ENCODE measurements at regions not wholly inside any gene's neighbourhood (a gene's known extent, or its start where the extent isn't known, plus 50 kb on each side); places are given as distances from the start of the nearest gene placed in this dataset.

DNA sequence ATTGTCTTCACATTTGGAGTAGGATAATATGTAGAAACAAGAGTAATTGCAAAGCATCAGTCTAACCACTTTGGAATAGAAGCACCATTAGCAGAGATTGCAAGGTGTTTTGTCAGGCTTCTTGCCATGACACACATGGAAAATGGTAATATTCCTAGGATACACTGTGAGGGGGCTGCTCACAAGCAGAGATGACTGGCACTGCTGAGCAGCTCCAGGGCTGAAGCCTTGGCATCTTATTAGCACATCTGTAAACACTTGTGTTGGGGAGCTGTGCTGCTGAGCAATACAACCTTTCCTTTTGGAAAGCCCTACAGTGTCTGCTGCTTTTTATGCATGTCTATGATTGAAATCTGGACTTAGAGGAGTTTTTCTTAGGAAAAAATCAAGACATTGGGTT is 602.2 kb downstream of the XIRP2 start:
- H3K9me3 ChIP-seq (ENCODE audit: control insufficient read depth in 4 of 4, low read length in 3 of 4) = no peaks in the 10 kb centered on the region
- H3K36me3 ChIP-seq (ENCODE audit: control insufficient read depth in 4 of 4, insufficient read depth in 3 of 4, low read depth in 1 of 4, low read length in 3 of 4) = no peaks in the 10 kb centered on the region
- H3K4me3 ChIP-seq (ENCODE audit: low read depth in 1 of 3, low read length in 3 of 3) = no peak overlapping the region
- no peak for DNase-seq (ENCODE audit: low spot score)
- no peak overlapping the region for H3K9ac ChIP-seq (ENCODE audit: low read depth in 1 of 2, low read length in 2 of 2)
- H3K27ac ChIP-seq (ENCODE audit: low read depth in 1 of 2, low read length in 2 of 2) = no peak overlapping the region
- TF ChIP-seq, protein P1, sequence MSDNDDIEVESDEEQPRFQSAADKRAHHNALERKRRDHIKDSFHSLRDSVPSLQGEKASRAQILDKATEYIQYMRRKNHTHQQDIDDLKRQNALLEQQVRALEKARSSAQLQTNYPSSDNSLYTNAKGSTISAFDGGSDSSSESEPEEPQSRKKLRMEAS (IDR thresholded peaks at IDR 0.05) = no peak
- TF ChIP-seq RXRA (IDR thresholded peaks at IDR 0.05) = no peak
- no peak for TF ChIP-seq TAF1 (conservative IDR thresholded peaks at IDR 0.05)
- TF ChIP-seq FOXA1 (IDR thresholded peaks at IDR 0.05) = no peak
- TF ChIP-seq FOXA2 (IDR thresholded peaks at IDR 0.05) = no peak
- TF ChIP-seq, protein P2, sequence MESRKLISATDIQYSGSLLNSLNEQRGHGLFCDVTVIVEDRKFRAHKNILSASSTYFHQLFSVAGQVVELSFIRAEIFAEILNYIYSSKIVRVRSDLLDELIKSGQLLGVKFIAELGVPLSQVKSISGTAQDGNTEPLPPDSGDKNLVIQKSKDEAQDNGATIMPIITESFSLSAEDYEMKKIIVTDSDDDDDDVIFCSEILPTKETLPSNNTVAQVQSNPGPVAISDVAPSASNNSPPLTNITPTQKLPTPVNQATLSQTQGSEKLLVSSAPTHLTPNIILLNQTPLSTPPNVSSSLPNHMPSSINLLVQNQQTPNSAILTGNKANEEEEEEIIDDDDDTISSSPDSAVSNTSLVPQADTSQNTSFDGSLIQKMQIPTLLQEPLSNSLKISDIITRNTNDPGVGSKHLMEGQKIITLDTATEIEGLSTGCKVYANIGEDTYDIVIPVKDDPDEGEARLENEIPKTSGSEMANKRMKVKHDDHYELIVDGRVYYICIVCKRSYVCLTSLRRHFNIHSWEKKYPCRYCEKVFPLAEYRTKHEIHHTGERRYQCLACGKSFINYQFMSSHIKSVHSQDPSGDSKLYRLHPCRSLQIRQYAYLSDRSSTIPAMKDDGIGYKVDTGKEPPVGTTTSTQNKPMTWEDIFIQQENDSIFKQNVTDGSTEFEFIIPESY (IDR thresholded peaks at IDR 0.05) = no peak
- TF ChIP-seq, protein P3, sequence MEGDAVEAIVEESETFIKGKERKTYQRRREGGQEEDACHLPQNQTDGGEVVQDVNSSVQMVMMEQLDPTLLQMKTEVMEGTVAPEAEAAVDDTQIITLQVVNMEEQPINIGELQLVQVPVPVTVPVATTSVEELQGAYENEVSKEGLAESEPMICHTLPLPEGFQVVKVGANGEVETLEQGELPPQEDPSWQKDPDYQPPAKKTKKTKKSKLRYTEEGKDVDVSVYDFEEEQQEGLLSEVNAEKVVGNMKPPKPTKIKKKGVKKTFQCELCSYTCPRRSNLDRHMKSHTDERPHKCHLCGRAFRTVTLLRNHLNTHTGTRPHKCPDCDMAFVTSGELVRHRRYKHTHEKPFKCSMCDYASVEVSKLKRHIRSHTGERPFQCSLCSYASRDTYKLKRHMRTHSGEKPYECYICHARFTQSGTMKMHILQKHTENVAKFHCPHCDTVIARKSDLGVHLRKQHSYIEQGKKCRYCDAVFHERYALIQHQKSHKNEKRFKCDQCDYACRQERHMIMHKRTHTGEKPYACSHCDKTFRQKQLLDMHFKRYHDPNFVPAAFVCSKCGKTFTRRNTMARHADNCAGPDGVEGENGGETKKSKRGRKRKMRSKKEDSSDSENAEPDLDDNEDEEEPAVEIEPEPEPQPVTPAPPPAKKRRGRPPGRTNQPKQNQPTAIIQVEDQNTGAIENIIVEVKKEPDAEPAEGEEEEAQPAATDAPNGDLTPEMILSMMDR (IDR thresholded peaks at IDR 0.05; ENCODE audit: low read depth, low read length, missing input control) = no peak
- TF ChIP-seq HNF4G (IDR thresholded peaks at IDR 0.05) = no peak
- TF ChIP-seq SP1 (IDR thresholded peaks at IDR 0.05) = no peak
- no peak for TF ChIP-seq RAD21 (IDR thresholded peaks at IDR 0.05)
- no peak for TF ChIP-seq YY1 (IDR thresholded peaks at IDR 0.05)
- no peak for TF ChIP-seq JUND (IDR thresholded peaks at IDR 0.05)
- TF ChIP-seq, protein P4, sequence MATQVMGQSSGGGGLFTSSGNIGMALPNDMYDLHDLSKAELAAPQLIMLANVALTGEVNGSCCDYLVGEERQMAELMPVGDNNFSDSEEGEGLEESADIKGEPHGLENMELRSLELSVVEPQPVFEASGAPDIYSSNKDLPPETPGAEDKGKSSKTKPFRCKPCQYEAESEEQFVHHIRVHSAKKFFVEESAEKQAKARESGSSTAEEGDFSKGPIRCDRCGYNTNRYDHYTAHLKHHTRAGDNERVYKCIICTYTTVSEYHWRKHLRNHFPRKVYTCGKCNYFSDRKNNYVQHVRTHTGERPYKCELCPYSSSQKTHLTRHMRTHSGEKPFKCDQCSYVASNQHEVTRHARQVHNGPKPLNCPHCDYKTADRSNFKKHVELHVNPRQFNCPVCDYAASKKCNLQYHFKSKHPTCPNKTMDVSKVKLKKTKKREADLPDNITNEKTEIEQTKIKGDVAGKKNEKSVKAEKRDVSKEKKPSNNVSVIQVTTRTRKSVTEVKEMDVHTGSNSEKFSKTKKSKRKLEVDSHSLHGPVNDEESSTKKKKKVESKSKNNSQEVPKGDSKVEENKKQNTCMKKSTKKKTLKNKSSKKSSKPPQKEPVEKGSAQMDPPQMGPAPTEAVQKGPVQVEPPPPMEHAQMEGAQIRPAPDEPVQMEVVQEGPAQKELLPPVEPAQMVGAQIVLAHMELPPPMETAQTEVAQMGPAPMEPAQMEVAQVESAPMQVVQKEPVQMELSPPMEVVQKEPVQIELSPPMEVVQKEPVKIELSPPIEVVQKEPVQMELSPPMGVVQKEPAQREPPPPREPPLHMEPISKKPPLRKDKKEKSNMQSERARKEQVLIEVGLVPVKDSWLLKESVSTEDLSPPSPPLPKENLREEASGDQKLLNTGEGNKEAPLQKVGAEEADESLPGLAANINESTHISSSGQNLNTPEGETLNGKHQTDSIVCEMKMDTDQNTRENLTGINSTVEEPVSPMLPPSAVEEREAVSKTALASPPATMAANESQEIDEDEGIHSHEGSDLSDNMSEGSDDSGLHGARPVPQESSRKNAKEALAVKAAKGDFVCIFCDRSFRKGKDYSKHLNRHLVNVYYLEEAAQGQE (IDR thresholded peaks at IDR 0.05) = no peak
- TF ChIP-seq EGR1 (IDR thresholded peaks at IDR 0.05; ENCODE audit: low read depth in 2 of 2) = no peak
- TF ChIP-seq, protein P5, sequence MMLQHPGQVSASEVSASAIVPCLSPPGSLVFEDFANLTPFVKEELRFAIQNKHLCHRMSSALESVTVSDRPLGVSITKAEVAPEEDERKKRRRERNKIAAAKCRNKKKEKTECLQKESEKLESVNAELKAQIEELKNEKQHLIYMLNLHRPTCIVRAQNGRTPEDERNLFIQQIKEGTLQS (IDR thresholded peaks at IDR 0.05) = no peak
- H3K27me3 ChIP-seq (ENCODE audit: control insufficient read depth in 4 of 4, insufficient read depth in 4 of 4, low read length in 3 of 4) = peaks cover 0 to 3% (median 0%) of the 10 kb centered on the region in 4 donors
- no peaks in the 10 kb centered on the region for H3K4me1 ChIP-seq (ENCODE audit: control insufficient read depth in 4 of 4, insufficient read depth in 4 of 4, low read length in 3 of 4)

DNA sequence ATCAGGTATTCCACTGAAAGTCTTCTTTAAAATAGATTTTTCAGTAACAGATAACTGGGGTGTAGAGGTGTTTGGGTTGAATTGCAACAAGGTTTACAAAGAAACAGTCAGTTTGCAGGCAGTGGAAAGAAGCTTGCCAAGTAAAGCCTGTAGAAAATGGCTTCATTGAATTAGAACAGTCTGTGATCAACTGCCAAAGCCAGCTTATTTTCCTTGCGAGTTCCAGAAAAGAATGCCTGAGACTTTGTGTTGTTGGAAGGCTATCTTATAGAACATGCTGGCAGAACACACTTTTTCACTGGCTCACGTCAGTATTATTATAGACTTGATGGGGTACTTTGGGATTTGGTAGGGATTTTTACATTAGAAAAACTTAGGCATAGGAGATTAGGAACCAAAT is 601.0 kb downstream of the XIRP2 start:
- H3K36me3 ChIP-seq (ENCODE audit: control insufficient read depth in 4 of 4, insufficient read depth in 3 of 4, low read depth in 1 of 4, low read length in 3 of 4) = no peaks in the 10 kb centered on the region
- H3K9ac ChIP-seq (ENCODE audit: low read depth in 1 of 2, low read length in 2 of 2) = no peak overlapping the region
- no peak for DNase-seq (ENCODE audit: low spot score)
- H3K4me3 ChIP-seq (ENCODE audit: low read depth in 1 of 3, low read length in 3 of 3) = no peak overlapping the region
- no peaks in the 10 kb centered on the region for H3K4me1 ChIP-seq (ENCODE audit: control insufficient read depth in 4 of 4, insufficient read depth in 4 of 4, low read length in 3 of 4)
- H3K27ac ChIP-seq (ENCODE audit: low read depth in 1 of 2, low read length in 2 of 2) = no peak overlapping the region
- WGBS = 79% methylated on average over 2 of the region's 2 CpGs
- peaks cover 0 to 3% (median 0%) of the 10 kb centered on the region in 4 donors for H3K27me3 ChIP-seq (ENCODE audit: control insufficient read depth in 4 of 4, insufficient read depth in 4 of 4, low read length in 3 of 4)
- H3K9me3 ChIP-seq (ENCODE audit: control insufficient read depth in 4 of 4, low read length in 3 of 4) = no peaks in the 10 kb centered on the region
- TF ChIP-seq SP1 (IDR thresholded peaks at IDR 0.05) (no peak), FOXA2 (IDR thresholded peaks at IDR 0.05) (no peak), HNF4A (conservative IDR thresholded peaks at IDR 0.05) (no peak), FOXA1 (IDR thresholded peaks at IDR 0.05) (no peak), JUND (IDR thresholded peaks at IDR 0.05) (no peak), HNF4G (IDR thresholded peaks at IDR 0.05) (no peak), TAF1 (conservative IDR thresholded peaks at IDR 0.05) (no peak), YY1 (IDR thresholded peaks at IDR 0.05) (no peak), EGR1 (IDR thresholded peaks at IDR 0.05; ENCODE audit: low read depth in 2 of 2) (no peak), RAD21 (IDR thresholded peaks at IDR 0.05) (no peak), RXRA (IDR thresholded peaks at IDR 0.05) (no peak), GABPA (IDR thresholded peaks at IDR 0.05 in 1 of 2, conservative IDR thresholded peaks at IDR 0.05 in 1 of 2) (no peak), NR2F2 (IDR thresholded peaks at IDR 0.05) (no peak)
- TF ChIP-seq, protein P5 (IDR thresholded peaks at IDR 0.05) = no peak
- TF ChIP-seq, protein P3 (IDR thresholded peaks at IDR 0.05; ENCODE audit: low read depth, low read length, missing input control) = no peak
- TF ChIP-seq, protein P1 (IDR thresholded peaks at IDR 0.05) = no peak
- TF ChIP-seq, protein P2 (IDR thresholded peaks at IDR 0.05) = no peak
